T follicular helper cell (primary cell): ENCODE measurements at regions not wholly inside any gene's neighbourhood (a gene's known extent, or its start where the extent isn't known, plus 50 kb on each side); places are given as distances from the start of the nearest gene placed in this dataset.

Experiments
- DNase-seq: peaks from one replicate; pipeline ENCODE4 v3.0.0-alpha.2; 2020; ENCODE audit warnings: low read depth

- DNase-seq = no peak
Measured at GRCh38 chr6:138577151-138577915, 78.0 kb upstream of the NHSL1 start.

DNA sequence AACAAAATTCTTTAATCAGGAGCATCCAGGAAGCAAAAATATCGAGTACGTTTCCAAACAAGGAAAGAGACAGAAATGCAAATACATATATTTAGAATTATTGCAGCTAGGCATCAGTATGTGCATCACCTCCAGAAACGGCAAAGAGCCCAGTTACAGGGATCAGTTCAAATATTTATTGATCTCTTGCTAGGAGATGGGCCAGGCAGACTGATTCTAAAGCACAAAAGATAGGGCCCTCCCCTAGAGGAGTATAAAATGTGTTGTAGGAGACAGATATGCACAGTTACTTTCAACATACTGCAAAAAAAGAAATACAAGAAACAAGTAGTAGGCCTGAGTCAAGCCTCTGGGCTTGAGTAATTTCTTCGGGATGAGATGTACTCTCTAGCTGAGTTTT is 80.7 kb upstream of the NHSL1 start:
- no peak for DNase-seq

- no peak for DNase-seq
Measured at GRCh38 chr6:138580801-138581200, 81.5 kb upstream of the NHSL1 start.

GRCh38 chr6:138582573-138582972 is 83.3 kb upstream of the NHSL1 start:
- DNase-seq = no peak

GRCh38 chr6:138586638-138587037 is 87.3 kb upstream of the NHSL1 start:
- DNase-seq = no peak

- DNase-seq = no peak
Measured at GRCh38 chr6:138588805-138589434, 89.6 kb upstream of the NHSL1 start.

DNA sequence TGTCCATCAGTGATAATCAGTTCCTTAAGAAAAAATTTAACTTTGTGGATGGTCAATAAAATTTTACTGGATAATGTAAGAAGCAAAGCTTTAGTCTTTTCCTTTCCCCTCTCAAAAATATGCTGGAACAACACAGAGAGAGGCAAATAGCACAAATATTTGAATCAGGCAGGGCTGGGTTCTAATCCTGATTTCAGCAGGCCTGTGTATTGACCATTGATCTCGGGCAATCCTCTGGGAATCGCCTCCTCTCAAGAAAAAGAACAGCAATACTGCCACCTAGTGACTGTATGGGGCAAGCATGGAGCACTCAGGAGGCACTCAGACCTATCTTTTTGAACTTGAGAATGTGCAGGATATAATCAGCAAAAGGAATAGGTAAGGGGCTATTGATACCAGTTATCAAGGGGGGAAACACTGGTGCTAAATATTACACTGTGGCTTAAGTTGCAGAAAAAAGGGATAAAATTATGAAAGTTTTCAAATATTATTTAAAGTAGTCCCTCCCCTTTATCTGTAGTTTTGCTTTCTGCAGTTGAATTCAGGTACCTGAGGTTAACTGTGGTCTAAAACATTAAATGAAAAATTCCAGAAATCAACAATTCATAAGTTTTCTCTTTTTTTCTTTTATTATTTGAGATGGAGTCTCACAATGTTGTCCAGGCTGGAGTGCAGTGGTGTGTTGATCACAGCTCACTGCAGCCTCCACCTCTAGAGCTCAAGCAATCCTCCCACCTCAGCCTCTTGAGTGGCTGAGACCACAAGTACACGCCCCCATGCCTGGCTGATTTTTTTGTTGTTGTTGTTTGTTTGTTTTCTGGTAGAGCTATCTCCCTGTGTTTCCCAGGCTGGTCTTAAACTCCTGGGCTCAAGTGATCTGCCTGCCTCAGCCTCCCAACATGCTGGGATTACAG is 91.8 kb upstream of the NHSL1 start:
- DNase-seq = no peak

- no peak for DNase-seq
Measured at GRCh38 chr6:138592749-138593123, 93.4 kb upstream of the NHSL1 start.

DNA sequence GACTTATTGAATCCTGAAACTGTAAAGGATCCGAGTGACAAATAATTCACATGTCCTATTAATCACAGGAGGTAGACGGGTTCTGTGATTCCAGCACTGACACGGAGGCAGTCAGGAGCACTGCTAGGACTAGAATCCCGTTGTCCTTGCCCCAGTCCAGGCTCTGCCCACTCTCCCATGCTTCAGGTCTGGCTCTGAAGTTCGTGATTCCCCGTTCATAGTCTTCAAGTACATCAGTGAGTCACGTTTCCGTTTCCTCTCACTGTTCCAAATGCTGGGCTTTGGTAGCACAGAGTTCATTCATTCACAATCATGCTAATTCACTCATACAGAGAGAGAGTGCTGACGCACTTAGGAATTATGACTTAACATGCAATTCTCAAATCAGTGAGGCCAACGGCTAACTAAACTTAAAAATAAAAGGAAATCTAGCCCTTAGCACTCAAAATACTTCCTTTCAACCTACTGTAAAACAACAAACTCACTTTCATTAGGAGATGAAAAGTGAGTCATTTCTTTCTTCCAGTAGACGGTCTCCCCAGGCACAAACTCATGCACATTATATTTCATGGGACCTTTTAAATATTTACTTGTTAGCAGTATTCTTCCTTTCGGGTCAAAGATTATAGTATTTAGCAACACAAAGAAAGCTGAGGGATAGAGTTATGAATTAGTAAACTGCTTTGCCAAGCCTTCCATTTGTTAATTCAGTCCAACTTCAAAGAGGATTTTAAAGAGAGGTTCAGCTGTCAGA is 94.0 kb upstream of the NHSL1 start:
- DNase-seq = no peak

GRCh38 chr6:138593909-138594757 is 94.8 kb upstream of the NHSL1 start:
- DNase-seq = no peak

DNA sequence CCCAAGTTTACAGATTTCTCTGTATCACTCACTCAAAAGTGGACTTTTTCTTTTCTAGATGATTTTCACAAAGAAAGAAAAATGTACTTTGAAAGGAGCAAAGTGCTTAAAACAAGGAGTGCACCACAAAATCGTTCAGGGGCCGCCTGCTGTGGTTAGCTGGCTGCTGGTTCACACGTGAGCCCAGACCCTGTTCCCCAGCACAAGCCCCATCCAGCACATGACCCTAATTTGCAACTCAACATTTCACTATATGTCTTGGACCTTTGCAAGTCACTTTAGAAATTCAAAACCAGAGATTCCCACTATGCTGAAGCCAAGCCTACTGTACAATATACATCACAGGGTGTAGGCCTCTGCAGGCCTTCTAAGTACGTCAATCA is 95.5 kb upstream of the NHSL1 start:
- DNase-seq = no peak

DNA sequence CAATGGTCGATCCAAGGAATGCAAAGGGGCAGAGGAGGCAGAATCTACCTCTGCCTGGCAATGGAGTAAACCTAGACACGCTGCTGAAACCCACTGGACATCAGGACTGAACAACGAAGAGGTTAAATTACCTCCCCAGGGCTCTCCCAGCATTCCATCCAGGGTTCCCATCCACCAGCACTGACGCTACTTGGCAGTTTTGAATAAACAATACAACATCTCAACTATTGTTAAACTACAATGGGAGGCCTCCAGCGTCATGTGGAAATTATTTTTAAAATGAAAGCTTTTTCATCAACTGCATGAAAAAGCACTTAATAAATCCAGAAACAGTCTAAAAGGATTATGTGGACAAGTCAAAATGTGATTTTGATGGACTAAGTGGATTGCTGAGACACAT is 96.8 kb upstream of the NHSL1 start:
- DNase-seq = no peak

- no peak for DNase-seq
Measured at GRCh38 chr6:138596591-138596990, 97.3 kb upstream of the NHSL1 start.

DNA sequence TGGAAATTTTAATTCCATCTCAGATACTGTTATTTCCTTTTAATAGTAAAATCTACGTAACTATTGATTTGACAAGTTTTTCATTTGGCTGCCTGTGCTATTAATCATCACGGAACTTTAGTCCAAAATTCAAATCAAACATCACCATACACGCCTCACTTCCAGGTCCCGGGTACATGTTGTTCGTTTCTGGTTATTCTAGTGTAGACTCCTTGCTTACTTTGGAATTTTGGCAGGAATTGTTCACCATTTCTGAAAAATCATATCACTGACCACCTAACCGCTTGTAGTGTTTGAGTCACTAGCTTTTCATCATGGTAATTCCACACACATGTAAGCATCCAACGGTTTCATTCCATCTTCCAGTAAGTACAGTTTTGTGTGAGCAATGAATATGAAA is 98.0 kb upstream of the NHSL1 start:
- DNase-seq = no peak

DNA sequence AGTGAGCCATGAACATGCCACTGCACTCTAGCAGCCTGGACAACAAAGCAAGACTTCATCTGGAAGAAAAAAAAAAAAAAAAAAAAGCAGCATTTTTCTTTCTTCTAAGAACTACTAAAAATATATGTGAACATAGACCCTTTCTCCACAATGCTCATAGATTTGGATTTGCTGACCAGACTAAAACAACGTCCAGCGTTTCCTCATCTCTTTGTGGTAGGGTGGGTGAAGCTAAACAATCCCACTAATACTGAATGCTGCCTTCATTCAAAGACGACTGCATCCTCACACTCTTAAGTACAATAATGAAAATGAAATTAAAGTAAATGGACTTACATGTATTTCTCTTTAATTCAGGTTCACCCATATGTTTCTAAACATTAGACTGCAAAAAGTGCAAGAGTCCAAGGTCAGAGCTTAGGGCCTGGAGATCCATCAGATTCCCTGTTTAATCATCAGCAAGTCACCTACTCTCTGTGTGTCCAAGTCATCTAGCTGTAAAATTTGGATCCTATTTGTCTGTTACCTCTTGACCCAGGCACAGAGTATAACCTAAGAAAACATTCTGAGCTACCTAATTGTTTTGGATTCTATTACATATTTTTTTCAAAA is 99.4 kb upstream of the NHSL1 start:
- DNase-seq = no peak

GRCh38 chr6:138600261-138600660 is 101.0 kb upstream of the NHSL1 start:
- no peak for DNase-seq

GRCh38 chr6:138600726-138601125 is 101.4 kb upstream of the NHSL1 start:
- no peak for DNase-seq

DNA sequence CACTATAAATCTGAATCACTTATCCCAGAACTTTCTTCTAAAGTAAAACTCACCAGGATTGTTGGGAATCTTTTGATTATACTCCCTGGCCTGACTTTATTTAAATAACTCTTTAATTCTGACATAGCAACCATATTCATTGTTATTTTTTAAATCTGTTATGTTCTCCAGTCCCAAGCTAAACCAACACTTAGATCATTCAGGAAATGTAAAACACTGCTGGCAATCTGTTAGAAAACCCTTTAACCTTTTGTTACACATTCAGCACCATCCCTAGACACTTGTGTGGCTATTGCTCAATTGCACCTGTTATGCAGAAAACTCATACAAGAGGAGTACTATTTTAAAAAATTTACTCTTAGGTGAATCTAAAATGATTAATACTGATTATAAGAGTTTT is 101.8 kb upstream of the NHSL1 start:
- DNase-seq = no peak

GRCh38 chr6:138605958-138606357 is 106.7 kb upstream of the NHSL1 start:
- DNase-seq = no peak
